SU-DHL-6 (cell line): ENCODE measurements at regions not wholly inside any gene's neighbourhood (a gene's known extent, or its start where the extent isn't known, plus 50 kb on each side); places are given as distances from the start of the nearest gene placed in this dataset.
"Not testable (repeated sequence)": the region's sequence is repeated elsewhere in the genome, so short reads cannot be mapped to it uniquely, and the experiment has no call there.

Source experiments
- CTCF ChIP-seq: fragments of 200-600 bp; sonication (generic); IDR thresholded peaks from one replicate; pipeline ENCODE4 v1.5.1; 2017; ENCODE audit warnings: antibody characterized with exemption, mild to moderate bottlenecking, low read length, moderate library complexity; ENCODE audit not compliant: insufficient read depth, poor library complexity, severe bottlenecking
- EZH2phosphoT487 ChIP-seq: fragments of 200-600 bp; sonication (generic), shearing (Covaris generic); conservative IDR thresholded peaks from 2 replicates; pipeline ENCODE4 v1.6.1; 2018; ENCODE audit warnings: mild to moderate bottlenecking, antibody characterized with exemption, low read length, moderate library complexity, mixed read lengths

DNA sequence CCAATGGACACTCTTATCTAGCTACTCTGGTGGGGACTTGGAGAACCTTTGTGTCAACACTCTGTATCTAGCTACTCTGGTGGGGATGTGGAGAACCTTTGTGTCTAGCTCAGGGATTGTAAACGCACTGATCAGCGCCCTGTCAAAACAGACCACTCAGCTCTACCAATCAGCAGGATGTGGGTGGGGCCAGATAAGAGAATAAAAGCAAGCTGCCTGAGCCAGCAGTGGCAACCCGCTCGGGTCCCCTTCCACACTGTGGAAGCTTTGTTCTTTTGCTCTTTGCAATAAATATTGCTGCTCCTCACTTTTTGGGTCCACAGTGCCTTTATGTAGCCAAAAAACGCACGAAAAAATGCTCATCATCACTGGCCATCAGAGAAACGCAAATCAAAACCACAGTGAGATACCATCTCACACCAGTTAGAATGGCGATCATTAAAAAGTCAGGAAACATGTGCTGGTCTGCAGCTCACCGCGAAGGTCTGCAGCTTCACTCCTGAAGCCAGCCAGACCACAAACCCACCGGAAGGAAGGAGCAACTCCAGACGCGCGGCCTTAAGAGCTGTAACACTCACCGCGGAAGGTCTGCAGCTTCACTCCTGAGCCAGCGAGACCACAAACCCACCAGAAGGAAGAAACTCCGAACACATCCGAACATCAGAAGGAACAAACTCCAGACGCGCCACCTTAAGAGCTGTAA is 176.3 kb downstream of the TBX18 start:
- TF ChIP-seq EZH2phosphoT487, CTCF: not testable (repeated sequence)
